HEK293 (cell line): ENCODE measurements at regions not wholly inside any gene's neighbourhood (a gene's known extent, or its start where the extent isn't known, plus 50 kb on each side); places are given as distances from the start of the nearest gene placed in this dataset.

ENCODE experiments used
- CTCF ChIA-PET: fragments of 350-600 bp; formaldehyde crosslinking; extraction: SDS; loops from one replicate; lab custom pipeline; 2021; ENCODE audit warnings: antibody characterized with exemption; lab: Yijun Ruan, JAX
- POLR2A ChIA-PET: fragments of 300-600 bp; formaldehyde crosslinking; extraction: SDS; loops from one replicate; lab custom pipeline; 2020; ENCODE audit warnings: antibody characterized with exemption, inconsistent platforms; lab: Yijun Ruan, JAX
- H3K27ac ChIP-seq: fragments of 200-500 bp; sonication (Bioruptor generic); 2 replicates; pipeline ENCODE4 v1.5.1; 2014; ENCODE audit warnings: low read depth, low read length, control low read depth, inconsistent platforms; ENCODE audit errors: extremely low read depth
- H3K36me3 ChIP-seq, 2 experiments: fragments of 200-500 bp in 1 of 2; sonication (Bioruptor generic) in 1 of 2; 1 replicate in 1 of 2; 2 replicates in 1 of 2; pipeline ENCODE4 v1.5.1; 2014 to 2017; ENCODE audit warnings: inconsistent platforms in 2 of 2, low read length in 2 of 2; ENCODE audit not compliant: control insufficient read depth in 2 of 2, insufficient read depth in 1 of 2
- H3K4me1 ChIP-seq: fragments of 200-500 bp; sonication (Bioruptor generic); 2 replicates; pipeline ENCODE4 v1.5.1; 2014; ENCODE audit warnings: mild to moderate bottlenecking, low read length, inconsistent platforms; ENCODE audit not compliant: control insufficient read depth, insufficient read depth
- H3K4me3 ChIP-seq: 2 replicates; pipeline ENCODE4 v1.5.1; 2011; ENCODE audit warnings: low read depth, mild to moderate bottlenecking, control low read depth, low read length, moderate library complexity
- H3K9me3 ChIP-seq: fragments of 200-500 bp; sonication (Bioruptor generic); 2 replicates; pipeline ENCODE4 v1.5.1; 2014; ENCODE audit warnings: low read depth, low read length, inconsistent platforms; ENCODE audit not compliant: control insufficient read depth, insufficient read depth
- FEZF1 ChIP-seq: fragments of 450-650 bp; formaldehyde crosslinking; IDR thresholded peaks from 2 replicates; pipeline ENCODE4 v1.5.1; 2016; ENCODE audit warnings: missing biosample characterization, missing genetic modification characterization
- HOXD13 ChIP-seq: sonication (generic); formaldehyde crosslinking; IDR thresholded peaks from 2 replicates; pipeline ENCODE4 v1.8.0; 2022; ENCODE audit warnings: missing genetic modification reagents, borderline replicate concordance
- KLF9 ChIP-seq: fragments of 450-650 bp; formaldehyde crosslinking; IDR thresholded peaks from 2 replicates; pipeline ENCODE4 v1.5.1; 2016; ENCODE audit warnings: missing biosample characterization, missing genetic modification characterization, low read depth
- MYNN ChIP-seq: fragments of 450-650 bp; formaldehyde crosslinking; IDR thresholded peaks from 2 replicates; pipeline ENCODE4 v1.5.1; 2016; ENCODE audit warnings: missing biosample characterization, missing genetic modification characterization, borderline replicate concordance
- MZF1 ChIP-seq: fragments of 450-650 bp; formaldehyde crosslinking; IDR thresholded peaks from 2 replicates; pipeline ENCODE4 v1.5.1; 2017; ENCODE audit warnings: missing biosample characterization, missing genetic modification characterization, borderline replicate concordance
- PRDM1 ChIP-seq: fragments of 450-650 bp; formaldehyde crosslinking; IDR thresholded peaks from 2 replicates; pipeline ENCODE4; 2016; ENCODE audit warnings: missing biosample characterization, missing genetic modification characterization
- SP2 ChIP-seq: fragments of 450-650 bp; formaldehyde crosslinking; IDR thresholded peaks from 2 replicates; pipeline ENCODE4 v1.5.1; 2016; ENCODE audit warnings: missing biosample characterization, missing genetic modification characterization
- ZBTB44 ChIP-seq: fragments of 450-650 bp; IDR thresholded peaks from 2 replicates; pipeline ENCODE4 v1.5.1; 2018; ENCODE audit warnings: missing biosample characterization, mild to moderate bottlenecking, missing genetic modification characterization
- ZNF175 ChIP-seq: fragments of 450-650 bp; formaldehyde crosslinking; IDR thresholded peaks from 2 replicates; pipeline ENCODE4 v1.5.1; 2016; ENCODE audit warnings: missing biosample characterization, missing genetic modification characterization
- ZNF24 ChIP-seq: fragments of 450-650 bp; formaldehyde crosslinking; IDR thresholded peaks from 2 replicates; pipeline ENCODE4 v1.5.1; 2016; ENCODE audit warnings: missing biosample characterization, missing genetic modification characterization
- ZNF501 ChIP-seq: fragments of 450-650 bp; formaldehyde crosslinking; IDR thresholded peaks from 2 replicates; pipeline ENCODE4 v1.5.1; 2016; ENCODE audit warnings: missing biosample characterization, missing genetic modification characterization
- ZNF514 ChIP-seq: fragments of 450-650 bp; formaldehyde crosslinking; IDR thresholded peaks from 2 replicates; pipeline ENCODE4 v1.5.1; 2016; ENCODE audit warnings: missing biosample characterization, missing genetic modification characterization
- ZNF561 ChIP-seq: fragments of 450-650 bp; IDR thresholded peaks from 2 replicates; pipeline ENCODE4 v1.5.1; 2018; ENCODE audit warnings: missing biosample characterization, missing genetic modification characterization, borderline replicate concordance
- ZNF677 ChIP-seq: fragments of 450-650 bp; IDR thresholded peaks from 2 replicates; pipeline ENCODE4 v1.5.0; 2018; ENCODE audit warnings: missing biosample characterization, mild to moderate bottlenecking, missing genetic modification characterization, moderate library complexity
- ZNF776 ChIP-seq: fragments of 450-650 bp; formaldehyde crosslinking; IDR thresholded peaks from 2 replicates; pipeline ENCODE4 v1.5.0; 2017; ENCODE audit warnings: missing biosample characterization, missing genetic modification characterization, borderline replicate concordance
- ZNF791 ChIP-seq: fragments of 450-650 bp; formaldehyde crosslinking; IDR thresholded peaks from 2 replicates; pipeline ENCODE4 v1.5.1; 2016; ENCODE audit warnings: missing biosample characterization, missing genetic modification characterization
- ZSCAN30 ChIP-seq: fragments of 450-650 bp; IDR thresholded peaks from 2 replicates; pipeline ENCODE4 v1.5.1; 2018; ENCODE audit warnings: missing biosample characterization, mild to moderate bottlenecking, missing genetic modification characterization, moderate library complexity
- TF ChIP-seq, protein P1 (sequence below): fragments of 450-650 bp; formaldehyde crosslinking; IDR thresholded peaks from 2 replicates; pipeline ENCODE4 v1.5.1; 2016; ENCODE audit warnings: missing biosample characterization, missing genetic modification characterization
- TF ChIP-seq, protein P2 (sequence below): fragments of 450-650 bp; formaldehyde crosslinking; IDR thresholded peaks from 2 replicates; pipeline ENCODE4 v1.5.1; 2016; ENCODE audit warnings: missing biosample characterization, missing genetic modification characterization, borderline replicate concordance

- Histone ChIP-seq H3K27ac (no peak overlapping the region), H3K9me3 (no peaks in the 10 kb centered on the region), H3K36me3 (no peaks in the 10 kb centered on the region), H3K4me1 (no peaks in the 10 kb centered on the region), H3K4me3 (no peak overlapping the region)
- ChIA-PET CTCF (no interaction called here), POLR2A (no interaction called here)
- TF ChIP-seq PRDM1 (tag by site-specific recombination): peak; percentile 63
- TF ChIP-seq MZF1 (tag by site-specific recombination): no peak
Measured at GRCh38 chr1:4064150-4064889, 164.2 kb upstream of the C1orf174 start.

DNA sequence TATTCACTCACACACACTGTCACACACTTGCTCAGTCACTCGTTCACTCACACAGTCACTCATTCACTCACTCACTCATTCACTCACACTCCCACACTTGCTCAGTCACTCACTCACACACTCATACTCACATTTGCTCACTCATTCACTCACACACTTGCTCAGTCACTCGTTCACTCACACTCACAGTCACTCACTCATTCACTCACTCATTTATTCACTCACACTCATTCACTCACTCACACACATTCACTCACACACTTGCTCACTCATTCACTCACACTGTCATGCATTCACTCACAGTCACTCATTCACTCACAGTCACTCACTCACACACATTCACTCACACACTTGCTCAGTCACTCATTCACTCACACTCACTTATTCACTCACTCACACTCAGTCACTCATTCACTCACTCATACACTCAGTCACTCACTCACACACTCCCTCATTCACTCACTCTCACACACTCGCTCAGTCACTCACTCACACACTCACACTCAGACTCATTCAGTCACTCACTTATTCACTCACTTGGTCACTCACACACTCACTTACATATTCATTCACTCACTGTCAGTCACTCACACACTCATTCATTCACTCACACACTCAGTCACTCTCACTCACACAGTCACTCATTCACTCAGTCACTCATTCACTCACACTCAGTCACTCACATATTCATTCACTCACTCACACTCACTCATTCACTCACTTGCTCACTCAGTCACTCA, 167.0 kb upstream of the C1orf174 start:
- Histone ChIP-seq H3K27ac (no peak overlapping the region), H3K4me1 (no peaks in the 10 kb centered on the region), H3K4me3 (no peak overlapping the region), H3K9me3 (no peaks in the 10 kb centered on the region), H3K36me3 (no peaks in the 10 kb centered on the region)
- TF ChIP-seq SP2 (tag by site-specific recombination) (no peak), PRDM1 (tag by site-specific recombination) (peak; percentile 54; the same call in 1 of the 2 replicates)
- CTCF ChIA-PET: no interaction called here
- POLR2A ChIA-PET: no interaction called here

DNA sequence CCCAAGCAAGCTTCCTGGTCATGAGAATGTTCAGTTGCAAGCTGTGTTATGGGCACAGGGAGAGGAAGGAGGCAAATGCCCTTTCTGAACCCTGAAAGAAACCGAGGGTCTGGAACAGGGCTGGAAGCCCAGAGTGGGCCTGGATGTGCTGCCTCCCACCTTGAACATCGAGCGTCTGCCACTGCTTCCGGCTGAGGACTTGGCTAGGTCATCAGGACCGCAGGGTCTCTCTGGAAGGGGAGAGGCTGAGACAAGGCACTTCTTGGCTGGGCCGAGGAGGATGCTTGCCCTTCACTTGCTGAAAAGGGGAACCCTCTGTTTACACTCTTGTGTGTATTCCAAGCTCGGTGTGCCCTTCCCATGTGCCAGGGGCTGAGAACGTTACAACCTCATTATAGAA, 168.0 kb upstream of the C1orf174 start:
- ChIA-PET POLR2A (no interaction called here), CTCF (no interaction called here)
- H3K4me3 ChIP-seq: no peak overlapping the region
- no peaks in the 10 kb centered on the region for H3K9me3 ChIP-seq
- TF ChIP-seq ZNF677 (no peak), ZNF791 (tag by site-specific recombination) (no peak), MYNN (tag by site-specific recombination) (no peak), ZNF776 (no peak), ZNF514 (tag by site-specific recombination) (no peak), FEZF1 (no peak), ZNF175 (tag by site-specific recombination) (no peak), ZNF561 (tag by site-specific recombination) (no peak), ZNF24 (tag by site-specific recombination) (no peak), ZSCAN30 (tag by site-specific recombination) (no peak), ZBTB44 (tag by site-specific recombination) (no peak), HOXD13 (no peak), ZNF501 (tag by site-specific recombination) (no peak), KLF9 (no peak)
- TF ChIP-seq, protein P1, sequence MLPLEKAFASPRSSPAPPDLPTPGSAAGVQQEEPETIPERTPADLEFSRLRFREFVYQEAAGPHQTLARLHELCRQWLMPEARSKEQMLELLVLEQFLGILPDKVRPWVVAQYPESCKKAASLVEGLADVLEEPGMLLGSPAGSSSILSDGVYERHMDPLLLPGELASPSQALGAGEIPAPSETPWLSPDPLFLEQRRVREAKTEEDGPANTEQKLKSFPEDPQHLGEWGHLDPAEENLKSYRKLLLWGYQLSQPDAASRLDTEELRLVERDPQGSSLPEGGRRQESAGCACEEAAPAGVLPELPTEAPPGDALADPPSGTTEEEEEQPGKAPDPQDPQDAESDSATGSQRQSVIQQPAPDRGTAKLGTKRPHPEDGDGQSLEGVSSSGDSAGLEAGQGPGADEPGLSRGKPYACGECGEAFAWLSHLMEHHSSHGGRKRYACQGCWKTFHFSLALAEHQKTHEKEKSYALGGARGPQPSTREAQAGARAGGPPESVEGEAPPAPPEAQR (tag by site-specific recombination): no peak
- TF ChIP-seq, protein P2, sequence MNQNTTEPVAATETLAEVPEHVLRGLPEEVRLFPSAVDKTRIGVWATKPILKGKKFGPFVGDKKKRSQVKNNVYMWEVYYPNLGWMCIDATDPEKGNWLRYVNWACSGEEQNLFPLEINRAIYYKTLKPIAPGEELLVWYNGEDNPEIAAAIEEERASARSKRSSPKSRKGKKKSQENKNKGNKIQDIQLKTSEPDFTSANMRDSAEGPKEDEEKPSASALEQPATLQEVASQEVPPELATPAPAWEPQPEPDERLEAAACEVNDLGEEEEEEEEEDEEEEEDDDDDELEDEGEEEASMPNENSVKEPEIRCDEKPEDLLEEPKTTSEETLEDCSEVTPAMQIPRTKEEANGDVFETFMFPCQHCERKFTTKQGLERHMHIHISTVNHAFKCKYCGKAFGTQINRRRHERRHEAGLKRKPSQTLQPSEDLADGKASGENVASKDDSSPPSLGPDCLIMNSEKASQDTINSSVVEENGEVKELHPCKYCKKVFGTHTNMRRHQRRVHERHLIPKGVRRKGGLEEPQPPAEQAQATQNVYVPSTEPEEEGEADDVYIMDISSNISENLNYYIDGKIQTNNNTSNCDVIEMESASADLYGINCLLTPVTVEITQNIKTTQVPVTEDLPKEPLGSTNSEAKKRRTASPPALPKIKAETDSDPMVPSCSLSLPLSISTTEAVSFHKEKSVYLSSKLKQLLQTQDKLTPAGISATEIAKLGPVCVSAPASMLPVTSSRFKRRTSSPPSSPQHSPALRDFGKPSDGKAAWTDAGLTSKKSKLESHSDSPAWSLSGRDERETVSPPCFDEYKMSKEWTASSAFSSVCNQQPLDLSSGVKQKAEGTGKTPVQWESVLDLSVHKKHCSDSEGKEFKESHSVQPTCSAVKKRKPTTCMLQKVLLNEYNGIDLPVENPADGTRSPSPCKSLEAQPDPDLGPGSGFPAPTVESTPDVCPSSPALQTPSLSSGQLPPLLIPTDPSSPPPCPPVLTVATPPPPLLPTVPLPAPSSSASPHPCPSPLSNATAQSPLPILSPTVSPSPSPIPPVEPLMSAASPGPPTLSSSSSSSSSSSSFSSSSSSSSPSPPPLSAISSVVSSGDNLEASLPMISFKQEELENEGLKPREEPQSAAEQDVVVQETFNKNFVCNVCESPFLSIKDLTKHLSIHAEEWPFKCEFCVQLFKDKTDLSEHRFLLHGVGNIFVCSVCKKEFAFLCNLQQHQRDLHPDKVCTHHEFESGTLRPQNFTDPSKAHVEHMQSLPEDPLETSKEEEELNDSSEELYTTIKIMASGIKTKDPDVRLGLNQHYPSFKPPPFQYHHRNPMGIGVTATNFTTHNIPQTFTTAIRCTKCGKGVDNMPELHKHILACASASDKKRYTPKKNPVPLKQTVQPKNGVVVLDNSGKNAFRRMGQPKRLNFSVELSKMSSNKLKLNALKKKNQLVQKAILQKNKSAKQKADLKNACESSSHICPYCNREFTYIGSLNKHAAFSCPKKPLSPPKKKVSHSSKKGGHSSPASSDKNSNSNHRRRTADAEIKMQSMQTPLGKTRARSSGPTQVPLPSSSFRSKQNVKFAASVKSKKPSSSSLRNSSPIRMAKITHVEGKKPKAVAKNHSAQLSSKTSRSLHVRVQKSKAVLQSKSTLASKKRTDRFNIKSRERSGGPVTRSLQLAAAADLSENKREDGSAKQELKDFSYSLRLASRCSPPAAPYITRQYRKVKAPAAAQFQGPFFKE (tag by site-specific recombination): no peak
- no peaks in the 10 kb centered on the region for H3K36me3 ChIP-seq
- H3K27ac ChIP-seq: no peak overlapping the region
- H3K4me1 ChIP-seq: no peaks in the 10 kb centered on the region
